ENCODE measurements at regions not wholly inside any gene's neighbourhood (a gene's known extent, or its start where the extent isn't known, plus 50 kb on each side); places are given as distances from the start of the nearest gene placed in this dataset.

- TF ChIP-seq POLR2A (IDR thresholded peaks at IDR 0.05) (no peak), CTCF (IDR thresholded peaks at IDR 0.05) (no peak)
- Histone ChIP-seq H3K36me3 (replicated peaks in 1 of 2) (no peaks in the 10 kb centered on the region), H3K9me3 (replicated peaks in 1 of 3) (no peaks in the 10 kb centered on the region), H3K4me1 (replicated peaks in 1 of 2) (peaks cover 0 to 14% of the 10 kb centered on the region in 2 donors), H3K4me3 (no peak overlapping the region), H3K27ac (no peak overlapping the region), H3K27me3 (no peaks in the 10 kb centered on the region)
- WGBS, 4 donors, result 71 to 85% (median 76%) methylated on average over 1 of the region's 1 CpG
- intact Hi-C loops (cut with DNase I), result no loop called here
- no peak for DNase-seq
Observed at GRCh38 chr1:184157394-184157742, 105.8 kb downstream of the TSEN15 start.

GRCh38 chr1:184158896-184159681, 107.6 kb downstream of the TSEN15 start:
- Histone ChIP-seq H3K27ac (no peak overlapping the region), H3K36me3 (replicated peaks in 1 of 2) (no peaks in the 10 kb centered on the region), H3K9me3 (replicated peaks in 1 of 3) (no peaks in the 10 kb centered on the region), H3K27me3 (no peaks in the 10 kb centered on the region), H3K4me1 (replicated peaks in 1 of 2) (peaks cover 9 to 23% of the 10 kb centered on the region in 2 donors), H3K4me3 (no peak overlapping the region)
- TF ChIP-seq POLR2A (IDR thresholded peaks at IDR 0.05) (no peak), CTCF (IDR thresholded peaks at IDR 0.05) (no peak)
- intact Hi-C loops (cut with DNase I), result no loop called here
- 68 to 74% (median 72%) methylated on average over 7 of the region's 7 CpGs for WGBS, 4 donors
- no peak for DNase-seq

- TF ChIP-seq POLR2A (IDR thresholded peaks at IDR 0.05), result no peak
- Histone ChIP-seq H3K4me1 (replicated peaks in 1 of 2) (peaks cover 12 to 28% of the 10 kb centered on the region in 2 donors), H3K9me3 (replicated peaks in 1 of 3) (no peaks in the 10 kb centered on the region), H3K27ac (peak overlapping the region in 2 of 5 donors; percentile 11 to 21), H3K27me3 (no peaks in the 10 kb centered on the region), H3K36me3 (replicated peaks in 1 of 2) (no peaks in the 10 kb centered on the region), H3K4me3 (no peak overlapping the region)
- intact Hi-C loops (cut with DNase I), result loop anchor here in 1 of 2 donors (10.0 kb wide), 1 partner anchor 65 kb away; no protein-coding TSS in a partner anchor
- 75 to 89% (median 82%) methylated on average over 2 of the region's 2 CpGs for WGBS, 4 donors
- DNase-seq, result peak in 4 of 7 donors; percentile 27 to 45 (median 38)
Observed at GRCh38 chr1:184160236-184160635, 108.7 kb downstream of the TSEN15 start.

- TF ChIP-seq CTCF (IDR thresholded peaks at IDR 0.05) (no peak), POLR2A (IDR thresholded peaks at IDR 0.05) (no peak)
- no peaks in the 10 kb centered on the region for H3K9me3 ChIP-seq (replicated peaks in 1 of 3)
- peak in 1 of 7 donors; percentile 29 for DNase-seq
- no peaks in the 10 kb centered on the region for H3K27me3 ChIP-seq
- peaks cover 12 to 28% of the 10 kb centered on the region in 2 donors for H3K4me1 ChIP-seq (replicated peaks in 1 of 2)
- no peak overlapping the region for H3K4me3 ChIP-seq
- WGBS, 4 donors, result 60 to 70% (median 63%) methylated on average over 3 of the region's 3 CpGs
- H3K36me3 ChIP-seq (replicated peaks in 1 of 2), result no peaks in the 10 kb centered on the region
- H3K27ac ChIP-seq, result peak overlapping the region in 2 of 5 donors; percentile 11 to 21
- intact Hi-C loops (cut with DNase I), result loop anchor here in 1 of 2 donors (10.0 kb wide), 1 partner anchor 66 kb away; no protein-coding TSS in a partner anchor
Observed at GRCh38 chr1:184161071-184161698, 109.7 kb downstream of the TSEN15 start.
